GM23338 (cell line): ENCODE measurements at regions not wholly inside any gene's neighbourhood (a gene's known extent, or its start where the extent isn't known, plus 50 kb on each side); places are given as distances from the start of the nearest gene placed in this dataset.

Source experiments
- ATAC-seq: fragments of 200-7000 bp; cut with Tn5 transposase; 3 replicates; pipeline ENCODE4 v1.9.1; 2020
- DNase-seq: peaks from one replicate; pipeline ENCODE4 v3.0.0-alpha.2; 2015; ENCODE audit warnings: low spot score
- H2AFZ ChIP-seq: fragments of 200-600 bp; sonication (generic); 2 replicates; pipeline ENCODE4 v1.8.0; 2016; ENCODE audit warnings: antibody characterized with exemption, mild to moderate bottlenecking, moderate library complexity
- H3F3A ChIP-seq: fragments of 200-600 bp; sonication (generic); replicated peaks from 2 replicates; pipeline ENCODE4 v1.8.0; 2017; ENCODE audit warnings: antibody characterized with exemption, mixed run types, low read depth
- H3K27ac ChIP-seq: fragments of 200-600 bp; sonication (generic); 2 replicates; pipeline ENCODE4 v1.6.1; 2016; ENCODE audit warnings: low read depth
- H3K27me3 ChIP-seq: fragments of 200-600 bp; sonication (generic); 2 replicates; pipeline ENCODE4 v1.8.0; 2016; ENCODE audit warnings: mild to moderate bottlenecking, mixed run types, moderate library complexity; ENCODE audit not compliant: insufficient read depth
- H3K36me3 ChIP-seq: fragments of 200-600 bp; sonication (generic); 2 replicates; pipeline ENCODE4 v1.8.0; 2016; ENCODE audit warnings: mild to moderate bottlenecking; ENCODE audit not compliant: insufficient read depth
- H3K4me1 ChIP-seq: fragments of 200-600 bp; sonication (generic); 2 replicates; pipeline ENCODE4 v1.8.0; 2016; ENCODE audit warnings: mild to moderate bottlenecking, moderate library complexity; ENCODE audit not compliant: insufficient read depth
- H3K4me2 ChIP-seq: fragments of 200-600 bp; sonication (generic); 2 replicates; pipeline ENCODE4 v1.7.1; 2017; ENCODE audit warnings: mixed run types
- H3K4me3 ChIP-seq: fragments of 200-600 bp; sonication (generic); 2 replicates; pipeline ENCODE4 v1.6.1; 2016; ENCODE audit warnings: mixed run types
- H3K79me2 ChIP-seq: fragments of 200-600 bp; sonication (generic); replicated peaks from 2 replicates; pipeline ENCODE4 v1.8.0; 2017; ENCODE audit warnings: mild to moderate bottlenecking; ENCODE audit not compliant: insufficient read depth
- H3K9me2 ChIP-seq: fragments of 200-600 bp; sonication (generic); 2 replicates; pipeline ENCODE4 v1.8.0; 2017; ENCODE audit not compliant: insufficient read depth
- H4K20me1 ChIP-seq: fragments of 200-600 bp; sonication (generic); replicated peaks from 2 replicates; pipeline ENCODE4 v1.8.0; 2017; ENCODE audit warnings: mild to moderate bottlenecking; ENCODE audit not compliant: insufficient read depth
- H3K27ac Mint-ChIP-seq: 2 replicates; pipeline ENCODE4 v1.8.0; 2020; ENCODE audit warnings: inconsistent platforms, mild to moderate bottlenecking, moderate library complexity, mixed read lengths
- H3K27me3 Mint-ChIP-seq: 3 replicates; pipeline ENCODE4 v1.8.0; 2022; ENCODE audit warnings: low read depth, mild to moderate bottlenecking, moderate library complexity, mixed read lengths, inconsistent platforms; ENCODE audit not compliant: insufficient read depth, poor library complexity
- H3K36me3 Mint-ChIP-seq: 3 replicates; pipeline ENCODE4 v1.8.0; 2021; ENCODE audit warnings: low read depth, mild to moderate bottlenecking, inconsistent platforms, moderate library complexity, mixed read lengths
- H3K4me1 Mint-ChIP-seq: 3 replicates; pipeline ENCODE4 v1.8.0; 2020; ENCODE audit warnings: mild to moderate bottlenecking, inconsistent platforms, mixed read lengths
- H3K4me3 Mint-ChIP-seq: 3 replicates; pipeline ENCODE4 v1.8.0; 2021; ENCODE audit warnings: moderate library complexity, mild to moderate bottlenecking, inconsistent platforms, mixed read lengths
- H3K9me3 Mint-ChIP-seq: 3 replicates; pipeline ENCODE4 v1.8.0; 2020; ENCODE audit warnings: moderate library complexity, mild to moderate bottlenecking, inconsistent platforms, mixed read lengths
- CREB1 ChIP-seq: fragments of 250-450 bp; sonication (Bioruptor Pico); IDR thresholded peaks from 2 replicates; pipeline ENCODE4 v1.5.0; 2020; ENCODE audit warnings: low read depth, mild to moderate bottlenecking, moderate library complexity
- EZH2 ChIP-seq: fragments of 200-600 bp; sonication (generic); IDR thresholded peaks from one replicate; pipeline ENCODE4 v1.8.0; 2017; ENCODE audit warnings: antibody characterized with exemption, mild to moderate bottlenecking, low read depth; ENCODE audit not compliant: unreplicated experiment
- EZH2phosphoT487 ChIP-seq: fragments of 200-600 bp; sonication (generic); IDR thresholded peaks from one replicate; pipeline ENCODE4 v1.8.1; 2018; ENCODE audit warnings: antibody characterized with exemption; ENCODE audit not compliant: unreplicated experiment
- POLR2AphosphoS5 ChIP-seq: IDR thresholded peaks from 2 replicates; pipeline ENCODE4 v1.6.1; 2016; ENCODE audit warnings: antibody characterized with exemption, low read depth
- STAT1 ChIP-seq: IDR thresholded peaks from one replicate; pipeline ENCODE4 v1.6.1; 2016; ENCODE audit warnings: antibody characterized with exemption; ENCODE audit not compliant: unreplicated experiment
- ZNF331 ChIP-seq: fragments of 250-450 bp; sonication (Bioruptor Pico); IDR thresholded peaks from 2 replicates; pipeline ENCODE4 v1.5.0; 2020; ENCODE audit warnings: low read depth, mild to moderate bottlenecking, moderate library complexity
- TF ChIP-seq, protein P1 (sequence below): fragments of 250-450 bp; sonication (Bioruptor Pico); IDR thresholded peaks from 2 replicates; pipeline ENCODE4 v1.5.0; 2020; ENCODE audit warnings: mild to moderate bottlenecking, moderate library complexity
- TF ChIP-seq, protein P2 (sequence below), 2 experiments: fragments of 200-600 bp in 1 of 2; sonication (generic) in 1 of 2; conservative IDR thresholded peaks; 2 replicates each; pipeline versions ENCODE4 v1.5.1 to v1.6.1; 2016 to 2017; ENCODE audit warnings: antibody characterized with exemption in 2 of 2, low read depth in 2 of 2, mild to moderate bottlenecking in 2 of 2, moderate library complexity in 1 of 2
- TF ChIP-seq, protein P3 (sequence below): IDR thresholded peaks from 2 replicates; pipeline ENCODE4 v1.6.1; 2016; ENCODE audit warnings: antibody characterized with exemption
- TF ChIP-seq, protein P4 (sequence below): IDR thresholded peaks from one replicate; pipeline ENCODE4 v1.6.1; 2018; ENCODE audit warnings: antibody characterized with exemption; ENCODE audit not compliant: unreplicated experiment

DNA sequence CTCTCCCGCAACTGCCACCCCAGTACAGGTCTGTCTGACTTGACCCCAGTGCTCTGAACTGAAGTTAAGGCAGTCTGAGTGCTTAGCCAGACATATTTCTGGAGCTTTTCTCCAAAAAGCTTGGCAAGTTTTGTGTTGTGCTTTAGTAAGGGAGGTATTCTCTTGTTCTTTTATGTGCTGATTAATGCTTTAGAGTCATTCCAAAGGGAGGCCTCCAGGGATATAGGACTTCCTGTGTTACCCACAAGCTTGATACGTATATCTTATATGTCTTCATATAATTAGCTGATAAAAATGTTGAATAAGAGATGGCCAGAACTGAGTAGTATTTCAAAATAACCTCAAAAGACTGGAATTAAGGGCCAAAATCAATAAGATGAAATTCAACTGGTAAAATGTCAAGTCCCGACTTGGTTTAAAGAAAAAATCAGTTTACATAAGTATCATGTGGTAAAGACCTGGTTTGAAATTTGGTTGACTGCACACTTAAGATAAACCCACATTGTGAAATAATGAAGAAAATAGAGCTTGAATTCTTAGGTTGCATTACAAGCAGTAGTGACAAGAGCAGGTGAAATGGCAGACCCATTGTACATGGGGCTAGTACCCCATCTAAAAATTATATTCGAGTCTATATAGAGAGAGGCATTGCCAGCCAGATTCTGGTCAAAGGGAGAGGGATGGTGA, 226.9 kb downstream of the SNX19 start (continued):
- TF ChIP-seq, protein P1, sequence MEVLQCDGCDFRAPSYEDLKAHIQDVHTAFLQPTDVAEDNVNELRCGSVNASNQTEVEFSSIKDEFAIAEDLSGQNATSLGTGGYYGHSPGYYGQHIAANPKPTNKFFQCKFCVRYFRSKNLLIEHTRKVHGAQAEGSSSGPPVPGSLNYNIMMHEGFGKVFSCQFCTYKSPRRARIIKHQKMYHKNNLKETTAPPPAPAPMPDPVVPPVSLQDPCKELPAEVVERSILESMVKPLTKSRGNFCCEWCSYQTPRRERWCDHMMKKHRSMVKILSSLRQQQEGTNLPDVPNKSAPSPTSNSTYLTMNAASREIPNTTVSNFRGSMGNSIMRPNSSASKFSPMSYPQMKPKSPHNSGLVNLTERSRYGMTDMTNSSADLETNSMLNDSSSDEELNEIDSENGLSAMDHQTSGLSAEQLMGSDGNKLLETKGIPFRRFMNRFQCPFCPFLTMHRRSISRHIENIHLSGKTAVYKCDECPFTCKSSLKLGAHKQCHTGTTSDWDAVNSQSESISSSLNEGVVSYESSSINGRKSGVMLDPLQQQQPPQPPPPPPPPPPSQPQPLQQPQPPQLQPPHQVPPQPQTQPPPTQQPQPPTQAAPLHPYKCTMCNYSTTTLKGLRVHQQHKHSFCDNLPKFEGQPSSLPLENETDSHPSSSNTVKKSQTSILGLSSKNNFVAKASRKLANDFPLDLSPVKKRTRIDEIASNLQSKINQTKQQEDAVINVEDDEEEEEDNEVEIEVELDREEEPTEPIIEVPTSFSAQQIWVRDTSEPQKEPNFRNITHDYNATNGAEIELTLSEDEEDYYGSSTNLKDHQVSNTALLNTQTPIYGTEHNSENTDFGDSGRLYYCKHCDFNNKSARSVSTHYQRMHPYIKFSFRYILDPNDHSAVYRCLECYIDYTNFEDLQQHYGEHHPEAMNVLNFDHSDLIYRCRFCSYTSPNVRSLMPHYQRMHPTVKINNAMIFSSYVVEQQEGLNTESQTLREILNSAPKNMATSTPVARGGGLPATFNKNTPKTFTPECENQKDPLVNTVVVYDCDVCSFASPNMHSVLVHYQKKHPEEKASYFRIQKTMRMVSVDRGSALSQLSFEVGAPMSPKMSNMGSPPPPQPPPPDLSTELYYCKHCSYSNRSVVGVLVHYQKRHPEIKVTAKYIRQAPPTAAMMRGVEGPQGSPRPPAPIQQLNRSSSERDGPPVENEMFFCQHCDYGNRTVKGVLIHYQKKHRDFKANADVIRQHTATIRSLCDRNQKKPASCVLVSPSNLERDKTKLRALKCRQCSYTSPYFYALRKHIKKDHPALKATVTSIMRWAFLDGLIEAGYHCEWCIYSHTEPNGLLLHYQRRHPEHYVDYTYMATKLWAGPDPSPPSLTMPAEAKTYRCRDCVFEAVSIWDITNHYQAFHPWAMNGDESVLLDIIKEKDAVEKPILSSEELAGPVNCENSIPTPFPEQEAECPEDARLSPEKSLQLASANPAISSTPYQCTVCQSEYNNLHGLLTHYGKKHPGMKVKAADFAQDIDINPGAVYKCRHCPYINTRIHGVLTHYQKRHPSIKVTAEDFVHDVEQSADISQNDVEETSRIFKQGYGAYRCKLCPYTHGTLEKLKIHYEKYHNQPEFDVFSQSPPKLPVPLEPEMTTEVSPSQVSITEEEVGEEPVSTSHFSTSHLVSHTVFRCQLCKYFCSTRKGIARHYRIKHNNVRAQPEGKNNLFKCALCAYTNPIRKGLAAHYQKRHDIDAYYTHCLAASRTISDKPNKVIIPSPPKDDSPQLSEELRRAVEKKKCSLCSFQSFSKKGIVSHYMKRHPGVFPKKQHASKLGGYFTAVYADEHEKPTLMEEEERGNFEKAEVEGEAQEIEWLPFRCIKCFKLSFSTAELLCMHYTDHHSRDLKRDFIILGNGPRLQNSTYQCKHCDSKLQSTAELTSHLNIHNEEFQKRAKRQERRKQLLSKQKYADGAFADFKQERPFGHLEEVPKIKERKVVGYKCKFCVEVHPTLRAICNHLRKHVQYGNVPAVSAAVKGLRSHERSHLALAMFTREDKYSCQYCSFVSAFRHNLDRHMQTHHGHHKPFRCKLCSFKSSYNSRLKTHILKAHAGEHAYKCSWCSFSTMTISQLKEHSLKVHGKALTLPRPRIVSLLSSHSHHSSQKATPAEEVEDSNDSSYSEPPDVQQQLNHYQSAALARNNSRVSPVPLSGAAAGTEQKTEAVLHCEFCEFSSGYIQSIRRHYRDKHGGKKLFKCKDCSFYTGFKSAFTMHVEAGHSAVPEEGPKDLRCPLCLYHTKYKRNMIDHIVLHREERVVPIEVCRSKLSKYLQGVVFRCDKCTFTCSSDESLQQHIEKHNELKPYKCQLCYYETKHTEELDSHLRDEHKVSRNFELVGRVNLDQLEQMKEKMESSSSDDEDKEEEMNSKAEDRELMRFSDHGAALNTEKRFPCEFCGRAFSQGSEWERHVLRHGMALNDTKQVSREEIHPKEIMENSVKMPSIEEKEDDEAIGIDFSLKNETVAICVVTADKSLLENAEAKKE (CRISPR knock-in tag) = no peak
- TF ChIP-seq, protein P2, sequence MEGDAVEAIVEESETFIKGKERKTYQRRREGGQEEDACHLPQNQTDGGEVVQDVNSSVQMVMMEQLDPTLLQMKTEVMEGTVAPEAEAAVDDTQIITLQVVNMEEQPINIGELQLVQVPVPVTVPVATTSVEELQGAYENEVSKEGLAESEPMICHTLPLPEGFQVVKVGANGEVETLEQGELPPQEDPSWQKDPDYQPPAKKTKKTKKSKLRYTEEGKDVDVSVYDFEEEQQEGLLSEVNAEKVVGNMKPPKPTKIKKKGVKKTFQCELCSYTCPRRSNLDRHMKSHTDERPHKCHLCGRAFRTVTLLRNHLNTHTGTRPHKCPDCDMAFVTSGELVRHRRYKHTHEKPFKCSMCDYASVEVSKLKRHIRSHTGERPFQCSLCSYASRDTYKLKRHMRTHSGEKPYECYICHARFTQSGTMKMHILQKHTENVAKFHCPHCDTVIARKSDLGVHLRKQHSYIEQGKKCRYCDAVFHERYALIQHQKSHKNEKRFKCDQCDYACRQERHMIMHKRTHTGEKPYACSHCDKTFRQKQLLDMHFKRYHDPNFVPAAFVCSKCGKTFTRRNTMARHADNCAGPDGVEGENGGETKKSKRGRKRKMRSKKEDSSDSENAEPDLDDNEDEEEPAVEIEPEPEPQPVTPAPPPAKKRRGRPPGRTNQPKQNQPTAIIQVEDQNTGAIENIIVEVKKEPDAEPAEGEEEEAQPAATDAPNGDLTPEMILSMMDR (conservative IDR thresholded peaks at IDR 0.05; ENCODE audit: low read depth in 2 of 2) = no peak
- TF ChIP-seq, protein P3, sequence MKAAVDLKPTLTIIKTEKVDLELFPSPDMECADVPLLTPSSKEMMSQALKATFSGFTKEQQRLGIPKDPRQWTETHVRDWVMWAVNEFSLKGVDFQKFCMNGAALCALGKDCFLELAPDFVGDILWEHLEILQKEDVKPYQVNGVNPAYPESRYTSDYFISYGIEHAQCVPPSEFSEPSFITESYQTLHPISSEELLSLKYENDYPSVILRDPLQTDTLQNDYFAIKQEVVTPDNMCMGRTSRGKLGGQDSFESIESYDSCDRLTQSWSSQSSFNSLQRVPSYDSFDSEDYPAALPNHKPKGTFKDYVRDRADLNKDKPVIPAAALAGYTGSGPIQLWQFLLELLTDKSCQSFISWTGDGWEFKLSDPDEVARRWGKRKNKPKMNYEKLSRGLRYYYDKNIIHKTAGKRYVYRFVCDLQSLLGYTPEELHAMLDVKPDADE = no peak
- no peak for TF ChIP-seq EZH2phosphoT487

DNA sequence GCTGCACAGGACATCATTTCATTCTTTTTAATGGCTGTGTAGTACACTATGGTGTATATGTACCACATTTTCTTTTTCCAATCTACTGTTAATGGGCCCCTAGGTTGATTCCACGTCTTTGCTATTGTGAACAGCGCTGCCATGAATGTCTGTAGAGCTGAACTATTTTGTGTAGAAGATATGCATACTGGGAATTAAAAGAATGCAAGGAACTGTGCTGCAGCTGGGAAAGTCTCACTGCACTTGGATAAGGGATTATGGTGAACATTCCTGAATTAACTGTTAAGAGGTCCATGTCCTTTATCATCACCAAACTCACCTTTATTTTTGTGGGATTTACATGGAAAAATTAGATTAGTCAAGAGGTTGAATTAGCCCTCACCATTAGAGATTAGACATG, 224.7 kb downstream of the SNX19 start:
- H3K36me3 Mint-ChIP-seq = no peaks in the 10 kb centered on the region
- Histone ChIP-seq H3K9me2 (0 out of 2 replicates have a peak, but pooled peaks cover 4% of the 10 kb centered on the region), H3K4me2 (no peak overlapping the region), H3K27me3 (no peaks in the 10 kb centered on the region), H3K79me2 (no peaks in the 10 kb centered on the region), H3F3A (no peaks in the 10 kb centered on the region), H3K4me1 (no peaks in the 10 kb centered on the region), H3K36me3 (no peaks in the 10 kb centered on the region), H4K20me1 (no peaks in the 10 kb centered on the region), H2AFZ (no peak overlapping the region), H3K4me3 (no peak overlapping the region), H3K27ac (no peak overlapping the region)
- no peak overlapping the region for H3K4me3 Mint-ChIP-seq
- DNase-seq (no peak), ATAC-seq (no peak)
- H3K9me3 Mint-ChIP-seq = peaks cover 2% of the 10 kb centered on the region; the same call in 1 of the 3 replicates
- H3K27ac Mint-ChIP-seq = no peak overlapping the region
- H3K27me3 Mint-ChIP-seq = peaks cover 2% of the 10 kb centered on the region
- no peaks in the 10 kb centered on the region for H3K4me1 Mint-ChIP-seq
- no peak for TF ChIP-seq STAT1
- no peak for TF ChIP-seq ZNF331 (CRISPR knock-in tag)
- TF ChIP-seq, protein P4, sequence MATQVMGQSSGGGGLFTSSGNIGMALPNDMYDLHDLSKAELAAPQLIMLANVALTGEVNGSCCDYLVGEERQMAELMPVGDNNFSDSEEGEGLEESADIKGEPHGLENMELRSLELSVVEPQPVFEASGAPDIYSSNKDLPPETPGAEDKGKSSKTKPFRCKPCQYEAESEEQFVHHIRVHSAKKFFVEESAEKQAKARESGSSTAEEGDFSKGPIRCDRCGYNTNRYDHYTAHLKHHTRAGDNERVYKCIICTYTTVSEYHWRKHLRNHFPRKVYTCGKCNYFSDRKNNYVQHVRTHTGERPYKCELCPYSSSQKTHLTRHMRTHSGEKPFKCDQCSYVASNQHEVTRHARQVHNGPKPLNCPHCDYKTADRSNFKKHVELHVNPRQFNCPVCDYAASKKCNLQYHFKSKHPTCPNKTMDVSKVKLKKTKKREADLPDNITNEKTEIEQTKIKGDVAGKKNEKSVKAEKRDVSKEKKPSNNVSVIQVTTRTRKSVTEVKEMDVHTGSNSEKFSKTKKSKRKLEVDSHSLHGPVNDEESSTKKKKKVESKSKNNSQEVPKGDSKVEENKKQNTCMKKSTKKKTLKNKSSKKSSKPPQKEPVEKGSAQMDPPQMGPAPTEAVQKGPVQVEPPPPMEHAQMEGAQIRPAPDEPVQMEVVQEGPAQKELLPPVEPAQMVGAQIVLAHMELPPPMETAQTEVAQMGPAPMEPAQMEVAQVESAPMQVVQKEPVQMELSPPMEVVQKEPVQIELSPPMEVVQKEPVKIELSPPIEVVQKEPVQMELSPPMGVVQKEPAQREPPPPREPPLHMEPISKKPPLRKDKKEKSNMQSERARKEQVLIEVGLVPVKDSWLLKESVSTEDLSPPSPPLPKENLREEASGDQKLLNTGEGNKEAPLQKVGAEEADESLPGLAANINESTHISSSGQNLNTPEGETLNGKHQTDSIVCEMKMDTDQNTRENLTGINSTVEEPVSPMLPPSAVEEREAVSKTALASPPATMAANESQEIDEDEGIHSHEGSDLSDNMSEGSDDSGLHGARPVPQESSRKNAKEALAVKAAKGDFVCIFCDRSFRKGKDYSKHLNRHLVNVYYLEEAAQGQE = no peak
- no peak for TF ChIP-seq POLR2AphosphoS5
- no peak for TF ChIP-seq CREB1 (CRISPR knock-in tag)
- TF ChIP-seq, protein P3 = no peak
- TF ChIP-seq EZH2 = no peak
